Fibroblast of lung (primary cell): ENCODE measurements at regions not wholly inside any gene's neighbourhood (a gene's known extent, or its start where the extent isn't known, plus 50 kb on each side); places are given as distances from the start of the nearest gene placed in this dataset.

ENCODE experiments used
- CTCF ChIP-seq, 2 donors: IDR thresholded peaks in 1 of 2; conservative IDR thresholded peaks in 1 of 2; 1 replicate in 1 of 2; 2 replicates in 1 of 2; pipeline ENCODE4 v1.5.1; 2011 to 2012; ENCODE audit warnings: low read length in 2 of 2, control low read depth in 1 of 2, inconsistent platforms in 1 of 2, low read depth in 1 of 2, mild to moderate bottlenecking in 1 of 2
- EZH2 ChIP-seq: IDR thresholded peaks from 2 replicates; pipeline ENCODE4 v1.5.1; 2012; ENCODE audit warnings: low read length, control low read depth, mild to moderate bottlenecking; ENCODE audit errors: missing control alignments

- TF ChIP-seq CTCF (conservative IDR thresholded peaks at IDR 0.05 in 1 of 2, IDR thresholded peaks at IDR 0.05 in 1 of 2; ENCODE audit: low read depth in 1 of 2, low read length in 2 of 2), result no peak
- TF ChIP-seq EZH2, result no peak
These were observed 689.1 kb upstream of the DPPA4 start for GRCh38 chr3:110026421-110026820.
